ENCODE measurements at regions not wholly inside any gene's neighbourhood (a gene's known extent, or its start where the extent isn't known, plus 50 kb on each side); places are given as distances from the start of the nearest gene placed in this dataset.

DNA sequence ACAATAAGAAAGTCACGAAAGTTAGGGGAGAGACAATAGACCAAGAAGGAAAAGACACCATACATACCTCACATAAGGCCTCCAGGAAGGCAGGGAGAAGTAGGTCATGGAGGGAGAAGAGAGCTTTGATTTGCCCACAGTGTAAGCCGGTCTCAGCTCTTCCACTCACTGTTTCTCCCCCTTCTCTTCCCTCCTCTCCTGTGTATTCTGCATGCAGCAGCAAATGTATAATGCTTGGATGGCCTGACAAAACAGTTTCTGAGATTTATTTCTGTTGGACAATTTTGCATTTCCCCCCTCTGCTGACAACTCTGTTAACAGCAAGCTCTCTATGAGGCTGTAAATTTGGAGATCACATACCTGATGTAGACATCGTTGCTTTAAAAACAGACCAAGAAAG lies 318.9 kb downstream of the OMA1 start (continued):
- TF ChIP-seq, protein P1, sequence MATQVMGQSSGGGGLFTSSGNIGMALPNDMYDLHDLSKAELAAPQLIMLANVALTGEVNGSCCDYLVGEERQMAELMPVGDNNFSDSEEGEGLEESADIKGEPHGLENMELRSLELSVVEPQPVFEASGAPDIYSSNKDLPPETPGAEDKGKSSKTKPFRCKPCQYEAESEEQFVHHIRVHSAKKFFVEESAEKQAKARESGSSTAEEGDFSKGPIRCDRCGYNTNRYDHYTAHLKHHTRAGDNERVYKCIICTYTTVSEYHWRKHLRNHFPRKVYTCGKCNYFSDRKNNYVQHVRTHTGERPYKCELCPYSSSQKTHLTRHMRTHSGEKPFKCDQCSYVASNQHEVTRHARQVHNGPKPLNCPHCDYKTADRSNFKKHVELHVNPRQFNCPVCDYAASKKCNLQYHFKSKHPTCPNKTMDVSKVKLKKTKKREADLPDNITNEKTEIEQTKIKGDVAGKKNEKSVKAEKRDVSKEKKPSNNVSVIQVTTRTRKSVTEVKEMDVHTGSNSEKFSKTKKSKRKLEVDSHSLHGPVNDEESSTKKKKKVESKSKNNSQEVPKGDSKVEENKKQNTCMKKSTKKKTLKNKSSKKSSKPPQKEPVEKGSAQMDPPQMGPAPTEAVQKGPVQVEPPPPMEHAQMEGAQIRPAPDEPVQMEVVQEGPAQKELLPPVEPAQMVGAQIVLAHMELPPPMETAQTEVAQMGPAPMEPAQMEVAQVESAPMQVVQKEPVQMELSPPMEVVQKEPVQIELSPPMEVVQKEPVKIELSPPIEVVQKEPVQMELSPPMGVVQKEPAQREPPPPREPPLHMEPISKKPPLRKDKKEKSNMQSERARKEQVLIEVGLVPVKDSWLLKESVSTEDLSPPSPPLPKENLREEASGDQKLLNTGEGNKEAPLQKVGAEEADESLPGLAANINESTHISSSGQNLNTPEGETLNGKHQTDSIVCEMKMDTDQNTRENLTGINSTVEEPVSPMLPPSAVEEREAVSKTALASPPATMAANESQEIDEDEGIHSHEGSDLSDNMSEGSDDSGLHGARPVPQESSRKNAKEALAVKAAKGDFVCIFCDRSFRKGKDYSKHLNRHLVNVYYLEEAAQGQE (IDR thresholded peaks at IDR 0.05; ENCODE audit: low read depth, low read length), result no peak
- TF ChIP-seq FOXM1 (IDR thresholded peaks at IDR 0.05; ENCODE audit: low read depth, low read length) (no peak), HDAC2 (IDR thresholded peaks at IDR 0.05) (no peak)

DNA sequence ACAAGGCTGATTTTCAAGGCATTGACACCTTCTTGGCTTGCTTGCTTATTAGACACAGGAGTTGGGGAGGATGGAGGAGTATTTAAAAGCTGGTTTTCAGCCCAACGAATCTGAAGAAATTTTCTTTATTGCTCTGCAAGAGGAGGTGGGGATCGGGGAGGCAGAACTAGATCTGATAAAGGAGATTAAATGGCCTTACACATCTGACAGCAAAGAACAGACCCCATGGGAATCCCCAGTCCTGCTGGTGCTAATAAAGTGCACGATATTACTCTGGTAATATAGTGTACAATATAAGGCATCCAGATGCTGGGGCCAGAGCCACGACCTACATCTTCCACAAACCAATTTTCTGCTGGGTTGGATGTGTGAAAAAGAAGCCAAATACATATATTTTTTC lies 323.0 kb downstream of the OMA1 start:
- H3K4me2 ChIP-seq (ENCODE audit: control insufficient read depth, insufficient read depth), result no peak overlapping the region
- H3K9me3 ChIP-seq (replicated peaks; ENCODE audit: control insufficient read depth, insufficient read depth, low read length), result no peaks in the 10 kb centered on the region
- H3K27ac ChIP-seq (ENCODE audit: control insufficient read depth, insufficient read depth), result no peak overlapping the region
- no peaks in the 10 kb centered on the region for H4K20me1 ChIP-seq (ENCODE audit: control insufficient read depth, insufficient read depth)
- no peak overlapping the region for H3K4me3 ChIP-seq
- no peak for DNase-seq (ENCODE audit: low read depth, low spot score)
- intact Hi-C loops (cut with micrococcal nuclease; ENCODE audit: unreplicated experiment) (no loop called here), in situ Hi-C loops (cut with MboI) (no loop called here)
- no peaks in the 10 kb centered on the region for H3K79me2 ChIP-seq (ENCODE audit: control insufficient read depth, insufficient read depth, low read length)
- no TSS peak for BruUV-seq (replicated peaks)
- 7% methylated on average over 4 of the region's 4 CpGs for WGBS (ENCODE audit: insufficient coverage, insufficient replicate concordance, low lambda C conversion rate, missing lambda C conversion rate)
- ChIA-PET CTCF (no interaction called here), RAD21 (ENCODE audit: unreplicated experiment) (no interaction called here), POLR2A (interaction anchor here (0.6 kb wide), 1 partner anchor 60 kb away, joined by 5 read pairs; no protein-coding TSS in a partner anchor), SMC1A (ENCODE audit: uncharacterized antibody, unreplicated experiment) (no interaction called here)
- no peaks in the 10 kb centered on the region for H3K4me1 ChIP-seq (ENCODE audit: control insufficient read depth, insufficient read depth, low read length)
- no peaks in the 10 kb centered on the region for H3K36me3 ChIP-seq (ENCODE audit: control insufficient read depth in 2 of 2, insufficient read depth in 2 of 2, low read length in 1 of 2)
- no peaks in the 10 kb centered on the region; a peak in 1 of 4 replicates for H3K27me3 ChIP-seq (replicated peaks in 1 of 2; ENCODE audit: control insufficient read depth in 2 of 2, insufficient read depth in 2 of 2, low read length in 1 of 2)
- no peak overlapping the region for H2AFZ ChIP-seq (ENCODE audit: control insufficient read depth, low read depth, low read length)
- H3K9ac ChIP-seq (ENCODE audit: control insufficient read depth, insufficient read depth, low read length), result no peak overlapping the region
- ATAC-seq, result no peak
- FAIRE-seq, result no peak
- TF ChIP-seq, protein P2, sequence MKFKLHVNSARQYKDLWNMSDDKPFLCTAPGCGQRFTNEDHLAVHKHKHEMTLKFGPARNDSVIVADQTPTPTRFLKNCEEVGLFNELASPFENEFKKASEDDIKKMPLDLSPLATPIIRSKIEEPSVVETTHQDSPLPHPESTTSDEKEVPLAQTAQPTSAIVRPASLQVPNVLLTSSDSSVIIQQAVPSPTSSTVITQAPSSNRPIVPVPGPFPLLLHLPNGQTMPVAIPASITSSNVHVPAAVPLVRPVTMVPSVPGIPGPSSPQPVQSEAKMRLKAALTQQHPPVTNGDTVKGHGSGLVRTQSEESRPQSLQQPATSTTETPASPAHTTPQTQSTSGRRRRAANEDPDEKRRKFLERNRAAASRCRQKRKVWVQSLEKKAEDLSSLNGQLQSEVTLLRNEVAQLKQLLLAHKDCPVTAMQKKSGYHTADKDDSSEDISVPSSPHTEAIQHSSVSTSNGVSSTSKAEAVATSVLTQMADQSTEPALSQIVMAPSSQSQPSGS (IDR thresholded peaks at IDR 0.05; ENCODE audit: low read length), result no peak
- no peak for TF ChIP-seq SIX5 (IDR thresholded peaks at IDR 0.05; ENCODE audit: low read depth, low read length, severe bottlenecking)
- TF ChIP-seq TBL1XR1 (IDR thresholded peaks at IDR 0.05; ENCODE audit: low read depth, low read length), result no peak
- TF ChIP-seq BCL11A (IDR thresholded peaks at IDR 0.05; ENCODE audit: low read depth, low read length), result no peak
- TF ChIP-seq KLF5 (IDR thresholded peaks at IDR 0.05; ENCODE audit: partially characterized antibody), result no peak
- TF ChIP-seq, protein P3, sequence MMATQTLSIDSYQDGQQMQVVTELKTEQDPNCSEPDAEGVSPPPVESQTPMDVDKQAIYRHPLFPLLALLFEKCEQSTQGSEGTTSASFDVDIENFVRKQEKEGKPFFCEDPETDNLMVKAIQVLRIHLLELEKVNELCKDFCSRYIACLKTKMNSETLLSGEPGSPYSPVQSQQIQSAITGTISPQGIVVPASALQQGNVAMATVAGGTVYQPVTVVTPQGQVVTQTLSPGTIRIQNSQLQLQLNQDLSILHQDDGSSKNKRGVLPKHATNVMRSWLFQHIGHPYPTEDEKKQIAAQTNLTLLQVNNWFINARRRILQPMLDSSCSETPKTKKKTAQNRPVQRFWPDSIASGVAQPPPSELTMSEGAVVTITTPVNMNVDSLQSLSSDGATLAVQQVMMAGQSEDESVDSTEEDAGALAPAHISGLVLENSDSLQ (IDR thresholded peaks at IDR 0.05), result no peak
- no peak for TF ChIP-seq RELA (IDR thresholded peaks at IDR 0.05; ENCODE audit: borderline replicate concordance, partially characterized antibody)
- TF ChIP-seq, protein P4, sequence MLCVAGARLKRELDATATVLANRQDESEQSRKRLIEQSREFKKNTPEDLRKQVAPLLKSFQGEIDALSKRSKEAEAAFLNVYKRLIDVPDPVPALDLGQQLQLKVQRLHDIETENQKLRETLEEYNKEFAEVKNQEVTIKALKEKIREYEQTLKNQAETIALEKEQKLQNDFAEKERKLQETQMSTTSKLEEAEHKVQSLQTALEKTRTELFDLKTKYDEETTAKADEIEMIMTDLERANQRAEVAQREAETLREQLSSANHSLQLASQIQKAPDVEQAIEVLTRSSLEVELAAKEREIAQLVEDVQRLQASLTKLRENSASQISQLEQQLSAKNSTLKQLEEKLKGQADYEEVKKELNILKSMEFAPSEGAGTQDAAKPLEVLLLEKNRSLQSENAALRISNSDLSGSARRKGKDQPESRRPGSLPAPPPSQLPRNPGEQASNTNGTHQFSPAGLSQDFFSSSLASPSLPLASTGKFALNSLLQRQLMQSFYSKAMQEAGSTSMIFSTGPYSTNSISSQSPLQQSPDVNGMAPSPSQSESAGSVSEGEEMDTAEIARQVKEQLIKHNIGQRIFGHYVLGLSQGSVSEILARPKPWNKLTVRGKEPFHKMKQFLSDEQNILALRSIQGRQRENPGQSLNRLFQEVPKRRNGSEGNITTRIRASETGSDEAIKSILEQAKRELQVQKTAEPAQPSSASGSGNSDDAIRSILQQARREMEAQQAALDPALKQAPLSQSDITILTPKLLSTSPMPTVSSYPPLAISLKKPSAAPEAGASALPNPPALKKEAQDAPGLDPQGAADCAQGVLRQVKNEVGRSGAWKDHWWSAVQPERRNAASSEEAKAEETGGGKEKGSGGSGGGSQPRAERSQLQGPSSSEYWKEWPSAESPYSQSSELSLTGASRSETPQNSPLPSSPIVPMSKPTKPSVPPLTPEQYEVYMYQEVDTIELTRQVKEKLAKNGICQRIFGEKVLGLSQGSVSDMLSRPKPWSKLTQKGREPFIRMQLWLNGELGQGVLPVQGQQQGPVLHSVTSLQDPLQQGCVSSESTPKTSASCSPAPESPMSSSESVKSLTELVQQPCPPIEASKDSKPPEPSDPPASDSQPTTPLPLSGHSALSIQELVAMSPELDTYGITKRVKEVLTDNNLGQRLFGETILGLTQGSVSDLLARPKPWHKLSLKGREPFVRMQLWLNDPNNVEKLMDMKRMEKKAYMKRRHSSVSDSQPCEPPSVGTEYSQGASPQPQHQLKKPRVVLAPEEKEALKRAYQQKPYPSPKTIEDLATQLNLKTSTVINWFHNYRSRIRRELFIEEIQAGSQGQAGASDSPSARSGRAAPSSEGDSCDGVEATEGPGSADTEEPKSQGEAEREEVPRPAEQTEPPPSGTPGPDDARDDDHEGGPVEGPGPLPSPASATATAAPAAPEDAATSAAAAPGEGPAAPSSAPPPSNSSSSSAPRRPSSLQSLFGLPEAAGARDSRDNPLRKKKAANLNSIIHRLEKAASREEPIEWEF (IDR thresholded peaks at IDR 0.05; ENCODE audit: insufficient replicate concordance, low read depth, low read length), result no peak
- no peak for TF ChIP-seq YBX1 (IDR thresholded peaks at IDR 0.05)

Data from GM12878 (cell line).